Putamen (tissue), 1 donor: ENCODE measurements at regions not wholly inside any gene's neighbourhood (a gene's known extent, or its start where the extent isn't known, plus 50 kb on each side); places are given as distances from the start of the nearest gene placed in this dataset.
"Not testable (repeated sequence)": the region's sequence is repeated elsewhere in the genome, so short reads cannot be mapped to it uniquely, and the experiment has no call there.

Source experiments
- DNase-seq: peaks from one replicate; pipeline ENCODE4 v3.0.0-alpha.2; 2016; ENCODE audit warnings: low spot score

DNA sequence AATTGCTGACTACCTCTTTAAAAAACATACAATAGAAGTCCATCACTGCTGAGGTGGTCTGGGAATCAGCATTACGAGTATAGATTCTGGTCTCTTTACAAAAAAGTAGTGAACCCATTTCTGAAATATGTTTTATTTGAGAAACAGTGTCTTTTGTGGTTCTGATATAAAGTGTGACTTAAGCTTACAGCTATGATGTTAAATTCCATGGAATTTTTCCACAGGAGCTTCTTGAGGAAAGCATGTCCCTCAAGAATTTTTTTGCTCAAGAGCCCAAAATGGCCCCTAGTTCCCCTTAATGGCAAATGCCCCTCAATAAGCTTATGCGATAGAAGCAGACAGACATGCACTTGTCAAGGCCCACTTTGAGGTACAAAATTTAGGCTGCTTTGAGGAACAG lies 265.7 kb downstream of the FAM170A start:
- DNase-seq = no peak

DNA sequence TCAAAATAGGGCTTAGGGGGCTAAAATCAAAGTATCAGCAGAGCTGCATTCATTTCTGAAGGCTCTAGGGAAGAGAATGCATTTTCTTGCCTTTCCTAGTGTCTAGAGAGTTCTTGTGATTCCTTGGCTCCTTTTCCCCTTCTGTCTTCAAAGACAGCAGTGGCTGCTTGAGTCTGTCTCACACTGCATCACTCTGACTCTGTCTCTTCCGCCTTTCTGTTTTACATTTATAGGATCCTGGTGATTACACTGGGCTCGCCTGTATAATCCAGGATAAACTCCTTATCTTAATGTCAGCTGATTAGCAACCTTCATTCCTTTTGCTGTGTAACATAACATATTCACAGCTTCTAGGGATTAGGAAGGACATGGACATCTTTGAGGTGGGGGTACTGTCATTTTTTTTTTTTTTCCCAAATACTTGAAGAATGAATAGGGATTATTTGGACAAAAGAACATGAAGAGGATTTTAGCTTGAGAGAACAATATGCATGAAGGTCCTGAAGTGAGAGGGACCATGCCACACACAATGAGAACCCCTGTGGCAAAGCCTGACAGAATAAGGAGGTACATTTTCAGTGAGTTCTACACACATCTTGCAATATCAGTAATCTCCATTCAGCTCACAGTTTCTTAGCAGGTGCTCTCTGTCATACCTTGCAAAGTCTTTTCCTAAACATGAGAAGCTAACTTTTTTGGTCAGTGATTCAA lies 267.6 kb downstream of the FAM170A start:
- DNase-seq = no peak

DNA sequence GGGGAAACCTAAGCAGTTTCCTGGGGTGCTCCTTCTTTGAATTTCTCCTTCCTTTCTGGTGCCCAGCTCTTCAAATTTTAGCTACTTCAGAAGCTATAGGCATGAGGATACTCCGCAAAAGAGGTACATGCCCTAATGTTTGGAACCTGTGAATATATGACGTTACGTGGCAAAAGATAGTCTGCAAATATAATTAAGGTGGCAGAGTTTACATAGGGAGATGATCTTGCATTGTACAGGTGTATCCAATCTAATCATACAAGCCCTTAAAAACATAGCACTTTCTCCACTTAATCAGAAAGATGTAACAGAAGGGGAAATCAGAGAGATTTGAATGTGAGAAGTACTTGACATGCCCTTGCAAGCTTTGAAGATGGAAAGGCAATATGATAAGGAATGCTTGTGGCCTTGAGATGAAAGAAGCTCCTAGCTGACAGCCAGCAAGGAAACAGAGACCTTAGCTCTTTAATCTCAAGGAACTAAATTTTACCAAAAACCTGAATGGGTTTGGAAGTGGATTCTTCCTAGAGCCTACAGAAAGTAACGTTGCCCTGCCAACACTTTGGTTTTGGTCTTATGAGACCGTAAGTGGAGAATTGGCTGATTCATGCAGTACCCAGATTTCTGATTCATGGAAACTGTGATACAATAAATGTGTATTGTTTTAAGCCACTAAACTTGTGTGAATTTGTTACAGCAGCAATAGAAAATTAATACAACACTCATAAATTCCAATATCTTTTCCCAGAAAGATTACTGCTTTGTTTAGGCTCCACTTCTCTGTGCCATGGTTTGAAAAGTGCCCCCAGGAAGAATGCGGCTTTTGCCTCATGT lies 268.4 kb downstream of the FAM170A start:
- no peak for DNase-seq

DNA sequence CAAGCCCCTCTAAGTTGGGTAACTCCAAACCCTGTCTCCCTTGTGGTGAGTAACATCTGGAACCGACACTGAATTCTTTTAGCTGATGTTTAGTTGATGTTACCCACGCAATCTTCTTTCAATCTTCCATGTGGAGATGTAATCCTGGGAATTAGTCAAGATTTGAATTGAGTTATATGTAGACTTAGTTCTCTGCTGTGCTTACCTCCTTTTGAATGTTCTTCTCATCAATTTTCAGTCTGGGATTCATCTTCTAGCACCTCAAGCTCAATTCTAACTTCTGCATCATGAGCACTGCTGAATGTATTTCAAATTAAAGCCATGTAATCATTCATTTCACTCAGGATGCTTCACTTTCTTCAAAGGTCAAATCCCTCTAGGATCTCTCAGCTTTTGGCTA lies 270.6 kb downstream of the FAM170A start:
- no peak for DNase-seq

DNA sequence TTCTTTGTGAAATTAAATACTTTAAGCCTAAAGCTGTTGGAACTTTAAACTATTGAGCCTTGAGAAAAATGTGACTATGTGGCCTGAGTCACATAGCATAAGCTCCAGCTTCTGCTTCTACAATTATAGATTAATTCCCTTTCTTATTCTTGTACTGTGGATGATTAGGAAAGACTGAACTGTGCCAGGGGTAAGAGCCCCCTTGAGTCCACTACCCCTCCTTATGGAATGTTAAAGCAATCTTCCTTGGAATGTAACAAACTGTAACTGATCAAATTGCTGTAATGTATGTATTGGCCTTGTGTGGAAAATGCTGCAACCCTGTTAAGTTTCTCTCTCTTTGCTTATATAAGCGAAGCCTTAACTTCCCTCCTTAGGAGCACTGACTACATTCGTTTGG lies 273.2 kb downstream of the FAM170A start:
- no peak for DNase-seq

DNA sequence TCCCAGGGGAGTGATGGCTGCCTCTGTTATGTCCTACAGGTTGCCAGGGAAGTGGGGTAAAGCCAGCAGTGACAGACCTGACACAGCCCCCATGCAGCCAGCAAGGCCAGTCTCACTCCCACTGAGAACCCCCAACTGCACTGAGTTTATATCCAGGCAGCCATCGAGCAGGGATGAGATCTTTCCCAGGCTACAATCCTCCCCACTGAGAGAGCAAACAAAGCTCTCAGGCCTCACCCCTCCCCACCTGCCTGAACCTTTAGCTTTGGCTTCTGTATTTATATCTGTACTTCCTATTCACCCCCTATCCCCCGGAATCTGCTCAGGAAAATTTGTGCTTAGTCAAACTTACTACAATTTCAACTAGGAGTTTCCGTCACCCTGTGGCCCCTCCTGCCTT lies 284.1 kb downstream of the FAM170A start:
- DNase-seq = no peak

DNA sequence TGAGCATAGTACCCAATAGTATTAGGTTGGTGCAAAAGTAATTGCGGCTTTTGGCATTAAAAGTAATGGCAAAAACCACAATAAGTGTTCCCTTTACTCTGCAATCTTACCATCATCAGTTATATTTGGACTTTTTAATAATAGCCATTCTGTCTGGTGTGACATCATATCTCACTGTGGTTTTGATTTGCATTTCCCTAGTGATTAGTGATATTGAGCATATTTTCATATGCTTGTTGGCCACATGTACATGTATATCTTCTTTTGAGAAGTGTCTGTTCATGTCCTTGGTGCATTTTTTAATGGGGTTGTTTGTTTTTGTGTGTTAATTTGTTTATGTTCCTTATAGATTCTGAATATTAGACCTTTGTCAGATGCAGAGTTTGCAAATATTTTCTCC lies 289.9 kb downstream of the FAM170A start:
- DNase-seq = no peak

DNA sequence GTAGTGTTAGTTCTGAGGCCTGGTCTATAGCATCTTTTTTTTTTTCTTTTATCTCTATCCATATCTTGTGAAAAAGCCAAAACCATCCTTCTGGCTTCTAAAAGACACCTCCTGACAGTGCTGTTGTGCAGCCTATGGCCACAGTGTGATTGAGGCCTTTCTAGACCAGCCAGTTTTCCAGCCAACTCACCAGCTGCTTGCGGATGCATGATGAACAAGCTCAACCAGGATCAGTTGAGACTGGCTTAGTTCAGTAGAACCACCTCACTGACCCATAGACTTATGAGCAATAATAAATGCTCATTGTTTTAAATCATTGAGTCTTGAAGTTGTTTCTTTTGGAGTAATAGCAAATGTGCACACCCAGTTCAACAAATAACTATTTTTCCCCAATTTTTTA lies 296.9 kb downstream of the FAM170A start:
- no peak for DNase-seq

DNA sequence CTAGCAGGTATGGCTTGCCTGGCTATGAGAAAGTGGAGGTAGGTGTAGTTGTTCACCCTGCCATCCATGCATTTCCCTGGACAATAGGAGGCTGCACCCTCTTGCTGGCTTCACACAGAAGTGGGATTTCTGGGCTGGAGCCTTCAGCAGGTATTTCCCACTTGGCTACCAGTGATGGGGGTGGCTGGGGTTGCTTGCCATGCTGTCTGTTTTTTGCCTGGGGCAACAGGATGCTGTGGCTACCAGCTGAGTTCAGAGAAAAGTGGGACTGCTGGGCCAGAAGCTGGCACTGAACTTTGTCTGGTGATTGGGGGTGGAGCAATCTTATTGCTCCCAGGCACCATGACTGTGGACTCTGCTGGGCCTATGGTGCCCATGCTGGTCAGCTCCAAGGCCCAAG lies 299.6 kb downstream of the FAM170A start:
- no peak for DNase-seq

DNA sequence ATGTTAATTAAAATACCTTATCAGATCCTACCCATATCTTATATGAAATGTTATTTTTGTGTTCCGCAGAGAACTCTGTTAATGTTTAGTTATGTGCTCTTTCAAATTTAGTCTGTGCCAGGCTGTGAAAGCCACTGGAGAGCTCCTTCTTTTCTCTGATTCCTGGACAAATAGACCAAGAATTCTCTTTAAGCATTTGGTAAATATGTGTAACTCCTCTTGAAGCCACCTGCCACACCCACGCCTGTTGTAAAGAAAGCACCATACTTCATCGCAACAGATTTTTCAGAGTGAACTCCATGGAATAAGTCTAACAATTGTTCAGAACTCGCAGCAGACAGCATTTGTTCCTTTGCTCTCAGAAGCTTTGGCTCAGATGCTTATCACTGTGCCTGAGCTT lies 301.1 kb downstream of the FAM170A start:
- DNase-seq = no peak

DNA sequence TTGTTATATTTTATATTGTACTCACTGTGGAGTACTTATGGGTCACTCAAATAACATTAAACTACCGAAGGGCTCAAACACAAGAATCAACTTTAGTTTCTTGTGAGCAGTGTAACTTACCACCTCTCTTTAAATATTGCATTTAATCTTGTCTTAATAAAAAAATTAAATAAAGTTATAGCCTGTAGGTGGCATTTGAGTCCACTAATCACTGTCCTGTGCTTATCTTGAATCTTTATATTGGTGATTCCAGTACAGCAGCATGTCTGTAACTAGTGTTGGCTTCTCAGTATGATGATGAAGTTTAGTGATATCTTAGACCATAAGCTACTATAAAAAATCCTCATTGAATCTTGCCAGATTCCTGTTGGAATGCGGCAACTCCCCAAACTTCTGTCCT lies 313.8 kb downstream of the FAM170A start:
- no peak for DNase-seq

DNA sequence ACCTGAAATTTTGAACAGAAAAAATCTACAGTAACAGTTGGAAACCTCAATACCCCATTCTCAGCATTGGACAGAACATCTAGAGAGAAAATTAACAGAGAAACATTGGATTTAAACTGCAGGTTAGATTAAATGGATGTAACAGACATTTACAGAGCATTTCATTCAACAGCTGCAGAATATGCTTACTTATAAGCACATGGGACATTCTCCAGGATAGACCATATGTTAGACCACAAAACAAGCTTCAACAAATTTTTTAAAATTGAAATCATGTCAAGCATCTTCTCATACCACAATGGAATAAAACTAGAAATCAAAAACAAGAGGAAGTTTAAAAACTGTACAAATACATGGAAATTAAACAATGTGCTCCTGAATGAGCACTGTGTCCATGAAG lies 316.3 kb downstream of the FAM170A start:
- no peak for DNase-seq

DNA sequence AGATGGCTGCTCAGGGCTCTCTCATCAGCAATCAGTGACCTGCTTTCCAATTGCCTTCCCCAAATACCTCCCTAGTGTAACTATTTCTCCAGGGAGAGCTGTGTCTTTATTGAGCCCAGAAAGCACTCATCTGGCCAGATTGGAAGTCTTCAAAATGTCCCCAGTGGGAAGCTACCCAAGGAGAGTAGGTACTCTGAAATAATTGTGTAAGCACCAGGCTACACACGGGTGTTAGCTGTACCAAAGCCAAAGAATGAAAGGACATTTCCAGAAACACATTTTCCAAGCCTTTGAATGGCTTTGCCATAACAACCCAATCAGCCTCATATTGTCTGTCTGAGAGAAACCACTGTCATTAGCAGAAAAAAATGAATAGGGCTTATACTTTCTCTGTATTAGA lies 318.8 kb downstream of the FAM170A start:
- peak; percentile 14 for DNase-seq

DNA sequence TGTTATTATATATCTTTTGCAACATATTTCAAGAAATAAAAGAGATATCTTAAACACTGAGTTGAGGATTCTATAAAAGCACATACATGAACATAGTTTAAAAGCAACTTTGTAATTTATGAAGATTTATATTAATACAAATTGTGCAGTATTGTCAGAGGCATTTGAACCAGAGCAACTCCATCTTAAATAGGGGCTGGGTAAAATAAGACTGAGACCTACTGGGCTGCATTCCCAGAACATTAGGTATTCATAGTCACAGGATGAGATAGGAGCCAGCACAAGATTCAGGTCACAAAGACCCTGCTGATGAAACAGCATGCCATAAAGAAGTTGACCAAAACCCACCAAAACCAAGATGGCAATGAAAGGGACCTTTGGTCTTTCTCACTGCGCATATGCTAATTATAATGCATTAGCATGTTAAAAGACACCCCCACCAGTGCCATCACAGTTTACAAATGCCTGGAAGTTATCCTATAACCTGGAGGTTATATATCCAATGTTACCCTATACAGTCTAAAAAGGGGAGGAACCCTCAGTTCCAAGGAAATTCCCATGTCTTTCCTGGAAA lies 320.2 kb downstream of the FAM170A start:
- no peak for DNase-seq

DNA sequence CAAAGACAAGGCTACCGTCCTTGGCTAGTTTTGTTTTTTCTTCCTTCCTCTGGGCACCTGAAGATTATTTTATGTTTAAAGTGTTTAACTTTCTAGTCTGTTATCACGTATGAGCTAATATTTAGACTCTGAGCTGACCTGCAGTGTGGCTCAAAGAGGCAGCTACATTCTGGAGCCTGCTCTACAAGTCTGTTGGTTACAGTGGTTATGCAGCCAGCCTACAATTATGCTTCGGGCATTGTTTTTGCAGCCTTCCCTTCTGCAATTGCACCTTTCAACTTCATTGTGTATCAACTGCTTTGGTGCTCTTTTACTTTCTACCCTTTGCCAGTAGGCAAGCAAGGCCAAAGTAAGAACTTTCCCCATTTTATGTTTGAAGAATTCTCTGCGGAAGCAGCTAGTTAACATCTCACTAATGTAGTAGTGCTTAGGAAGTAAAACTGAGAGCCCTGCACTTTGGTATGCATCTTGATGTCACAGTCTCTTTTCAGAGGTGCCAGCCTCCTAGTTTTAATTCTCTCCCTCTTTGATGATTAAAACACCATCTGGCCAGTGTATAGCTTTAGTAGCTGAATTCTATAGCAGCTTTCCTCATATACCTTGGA lies 322.1 kb downstream of the FAM170A start:
- no peak for DNase-seq

DNA sequence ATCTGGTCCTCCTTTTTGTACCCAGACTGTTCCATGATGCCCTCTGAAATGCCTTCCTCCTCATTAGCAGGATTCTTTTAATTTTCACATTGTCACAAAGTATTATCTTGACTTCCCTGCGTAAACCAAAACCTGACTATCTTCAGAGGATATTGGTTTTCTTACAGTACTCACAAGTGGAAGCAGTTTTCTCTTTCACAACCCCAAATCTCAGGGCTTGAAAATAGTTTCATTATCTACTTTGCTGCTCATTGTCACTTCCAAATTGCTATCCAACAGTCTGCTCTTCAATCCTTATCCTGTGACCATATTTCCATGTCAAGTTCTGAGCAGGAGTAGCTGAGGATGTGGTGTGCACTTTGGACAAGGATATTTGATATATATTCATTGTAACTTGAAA lies 324.1 kb downstream of the FAM170A start:
- DNase-seq = no peak

DNA sequence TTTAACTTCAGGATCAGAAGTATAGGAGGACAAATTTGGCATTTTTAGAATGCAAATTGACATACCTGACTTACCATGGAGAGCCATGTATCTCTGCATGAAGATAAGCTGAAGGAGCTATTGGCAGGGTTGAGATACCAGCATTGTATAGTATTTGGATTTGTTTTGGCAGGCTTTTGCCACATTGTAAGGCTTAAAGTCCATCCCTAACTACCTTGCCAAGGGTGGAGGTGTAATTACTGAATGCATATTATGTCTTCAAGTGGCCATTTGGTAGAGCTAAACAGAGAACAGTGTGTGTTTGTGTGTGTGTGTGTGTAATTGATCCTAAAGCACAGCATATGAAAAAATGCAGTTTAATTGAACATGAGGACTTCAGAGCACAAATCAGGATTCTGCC lies 324.7 kb downstream of the FAM170A start:
- no peak for DNase-seq

DNA sequence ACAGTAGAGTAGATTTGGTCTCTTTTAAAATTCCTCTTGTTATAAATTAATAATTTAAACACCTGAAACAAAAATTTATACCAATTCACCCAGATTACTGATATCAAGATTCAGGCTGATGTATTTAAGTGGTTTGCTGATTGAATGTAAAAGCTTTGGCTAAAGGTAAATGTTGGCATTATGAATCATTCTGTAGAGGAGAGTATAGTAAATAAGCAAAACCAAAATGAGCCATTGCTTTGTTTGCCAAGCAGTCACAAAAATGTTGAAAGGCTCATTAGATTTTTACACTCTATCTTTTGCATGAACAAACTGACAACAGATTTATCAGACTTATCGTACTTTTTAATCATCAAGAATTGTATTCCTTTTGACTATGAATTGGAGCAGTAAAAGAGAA lies 332.6 kb downstream of the FAM170A start:
- DNase-seq = no peak

DNA sequence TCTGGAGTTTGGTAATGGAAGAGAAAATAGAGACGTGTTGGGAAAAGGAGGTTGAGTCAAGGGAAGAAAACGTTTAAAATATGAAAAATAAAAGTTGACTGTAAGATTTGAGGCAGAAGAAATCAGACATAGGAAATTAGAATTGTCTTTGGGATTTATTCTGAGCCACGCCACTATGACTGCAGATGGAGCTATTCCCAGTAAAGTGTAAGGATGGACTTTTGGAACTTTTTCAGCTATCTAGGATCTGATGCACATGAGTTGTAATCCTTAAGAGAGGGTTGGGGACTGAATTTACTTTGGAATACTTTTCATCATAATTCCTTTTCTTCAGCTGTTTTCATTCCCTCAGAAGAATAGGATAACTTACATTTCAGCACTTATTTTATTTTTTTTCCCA lies 336.7 kb downstream of the FAM170A start:
- no peak for DNase-seq

DNA sequence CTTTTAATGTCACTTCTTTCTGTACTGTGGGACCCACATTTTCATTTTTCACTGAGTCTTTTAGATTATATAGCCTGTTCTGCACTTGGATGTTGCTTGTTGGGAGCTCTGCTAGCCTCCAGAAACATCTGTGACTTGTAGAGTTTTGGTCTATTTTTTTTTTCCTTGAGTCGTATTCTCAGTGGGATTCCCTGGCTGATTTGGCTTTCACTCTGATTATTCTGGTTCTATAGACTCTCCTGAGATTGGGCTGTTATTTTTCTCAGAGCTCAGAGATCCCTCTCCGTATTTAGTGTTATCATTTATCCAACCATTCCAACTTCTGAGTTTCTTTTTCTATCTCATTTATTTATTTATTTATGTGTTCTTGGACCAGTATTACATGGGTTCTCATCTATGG lies 339.3 kb downstream of the FAM170A start:
- DNase-seq = no peak

DNA sequence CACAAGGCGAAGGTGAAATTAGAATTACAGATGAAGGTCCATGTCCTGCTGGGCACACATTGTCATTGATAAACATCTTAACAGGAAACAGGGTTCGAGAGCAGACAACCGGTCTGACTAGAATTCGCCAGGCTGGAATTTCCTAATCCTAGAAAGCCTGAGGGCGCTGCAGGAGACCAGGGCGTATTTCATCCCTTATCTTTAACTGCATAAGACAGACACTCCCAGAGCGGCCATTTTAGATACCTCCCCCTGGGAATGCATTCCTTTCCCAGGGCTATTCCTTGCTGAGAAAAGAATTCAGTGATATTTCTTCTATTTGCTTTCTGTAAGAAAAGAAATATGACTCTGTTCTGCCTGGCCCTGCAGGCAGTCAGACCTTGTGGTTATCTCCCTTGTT lies 357.7 kb downstream of the FAM170A start:
- DNase-seq = not testable (repeated sequence)

DNA sequence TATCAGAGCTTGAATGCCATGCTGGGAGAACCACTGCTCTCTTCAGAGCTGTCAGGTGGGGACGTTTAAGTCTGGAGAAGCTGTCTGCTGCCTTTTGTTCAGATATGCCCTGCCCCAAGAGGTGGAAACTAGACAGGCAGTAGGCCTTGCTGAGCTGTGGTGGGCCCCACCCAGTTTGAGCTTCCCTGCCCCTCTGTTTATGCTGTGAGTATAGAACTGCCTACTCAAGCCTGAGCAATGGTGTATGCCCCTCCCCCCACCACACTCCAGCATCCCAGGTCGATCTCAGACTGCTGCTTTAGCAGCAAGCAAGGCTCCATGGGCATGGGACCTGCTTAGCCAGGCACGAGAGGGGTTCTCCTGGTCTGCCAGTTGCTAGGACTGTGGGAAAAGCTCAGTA lies 362.3 kb downstream of the FAM170A start:
- no peak for DNase-seq

DNA sequence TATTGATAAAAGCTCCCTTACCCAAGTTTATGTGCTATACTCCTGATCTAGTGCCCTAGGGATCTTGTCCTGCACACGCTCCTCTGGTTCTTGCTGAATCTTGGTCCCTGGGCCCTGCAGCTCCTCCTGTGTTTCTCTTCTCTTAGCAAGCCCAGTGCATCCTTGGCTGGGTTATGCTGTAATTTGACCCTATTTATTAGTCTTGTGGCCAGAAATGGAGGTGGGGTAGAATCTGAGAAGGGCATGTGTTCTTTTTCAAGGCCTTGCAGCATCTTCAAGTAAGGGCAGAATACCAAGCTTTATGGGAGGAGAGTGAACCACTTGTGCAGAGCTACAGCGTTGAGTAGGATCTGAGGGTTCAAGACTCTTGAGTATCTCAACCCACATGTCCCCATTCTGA lies 366.8 kb downstream of the FAM170A start:
- no peak for DNase-seq
